SK-N-SH (cell line): ENCODE measurements at regions not wholly inside any gene's neighbourhood (a gene's known extent, or its start where the extent isn't known, plus 50 kb on each side); places are given as distances from the start of the nearest gene placed in this dataset.

Experiments used
- CTCF ChIA-PET: fragments of 300-600, 350-600 bp; formaldehyde crosslinking; extraction: SDS; loops from one replicate; lab custom pipeline; 2021; lab: Yijun Ruan, JAX
- POLR2A ChIA-PET: fragments of 350-600 bp; sonication (Branson Sonifier 250); formaldehyde crosslinking; extraction: SDS; loops from one replicate; lab custom pipeline; 2020; ENCODE audit warnings: antibody characterized with exemption, inconsistent platforms; lab: Yijun Ruan, JAX
- DNase-seq: peaks from one replicate; pipeline ENCODE4 v3.0.0; 2012
- H2AFZ ChIP-seq: fragments of 200-600 bp; sonication (generic); 2 replicates; pipeline ENCODE4 v1.8.1; 2016; ENCODE audit warnings: antibody characterized with exemption, mild to moderate bottlenecking, low read depth
- H3F3A ChIP-seq: fragments of 200-600 bp; sonication (generic); replicated peaks from 2 replicates; pipeline ENCODE3; 2016; ENCODE audit warnings: antibody characterized with exemption, mild to moderate bottlenecking; ENCODE audit not compliant: insufficient read depth
- H3K27ac ChIP-seq, 2 experiments: fragments of 200-500 bp in 1 of 2; fragments of 200-600 bp in 1 of 2; sonication (Bioruptor generic) in 1 of 2; sonication (generic), shearing (Covaris generic) in 1 of 2; 2 replicates each; pipeline versions ENCODE4 v1.5.1 to v1.6.1; 2014 to 2016; ENCODE audit warnings: low read depth in 2 of 2, inconsistent platforms in 1 of 2, low read length in 1 of 2, mild to moderate bottlenecking in 1 of 2, mixed read lengths in 1 of 2
- H3K27me3 ChIP-seq: fragments of 200-600 bp; sonication (generic), shearing (Covaris generic); 2 replicates; pipeline ENCODE4 v1.6.1; 2016; ENCODE audit warnings: mixed run types; ENCODE audit not compliant: insufficient read depth
- H3K36me3 ChIP-seq, 2 experiments: fragments of 200-500 bp in 1 of 2; fragments of 200-600 bp in 1 of 2; sonication (Bioruptor generic) in 1 of 2; sonication (generic) in 1 of 2; replicated peaks in 1 of 2; 2 replicates each; pipeline versions ENCODE3 to v1.5.1; 2014 to 2016; ENCODE audit warnings: low read length in 1 of 2, mild to moderate bottlenecking in 1 of 2; ENCODE audit not compliant: insufficient read depth in 2 of 2, control insufficient read depth in 1 of 2
- H3K4me1 ChIP-seq, 2 experiments: fragments of 200-500 bp in 1 of 2; fragments of 200-600 bp in 1 of 2; sonication (Bioruptor generic) in 1 of 2; sonication (generic), shearing (Covaris generic) in 1 of 2; 2 replicates each; pipeline versions ENCODE4 v1.5.1 to v1.6.1; 2014 to 2016; ENCODE audit warnings: low read depth in 1 of 2, low read length in 1 of 2, mixed run types in 1 of 2; ENCODE audit not compliant: insufficient read depth in 2 of 2, control insufficient read depth in 1 of 2
- H3K4me2 ChIP-seq: fragments of 200-600 bp; sonication (generic), shearing (Covaris generic); 2 replicates; pipeline ENCODE4 v1.6.1; 2017; ENCODE audit warnings: mixed run types
- H3K4me3 ChIP-seq, 2 experiments: fragments of 200-500 bp in 1 of 2; fragments of 200-600 bp in 1 of 2; sonication (Bioruptor generic) in 1 of 2; sonication (generic), shearing (Covaris generic) in 1 of 2; 2 replicates each; pipeline versions ENCODE4 v1.5.1 to v1.8.1; 2014 to 2016; ENCODE audit warnings: low read depth in 2 of 2, inconsistent platforms in 1 of 2, low read length in 1 of 2, mild to moderate bottlenecking in 1 of 2, mixed read lengths in 1 of 2, moderate library complexity in 1 of 2
- H3K79me2 ChIP-seq: fragments of 200-600 bp; sonication (generic); 2 replicates; pipeline ENCODE4 v1.8.1; 2017; ENCODE audit warnings: mild to moderate bottlenecking; ENCODE audit not compliant: insufficient read depth
- H3K9ac ChIP-seq: fragments of 200-600 bp; sonication (generic); 2 replicates; pipeline ENCODE4 v1.6.1; 2017; ENCODE audit warnings: mixed run types
- H3K9me2 ChIP-seq: fragments of 200-600 bp; sonication (generic); 2 replicates; pipeline ENCODE4 v1.6.1; 2017; ENCODE audit warnings: mixed run types
- H3K9me3 ChIP-seq: fragments of 200-600 bp; sonication (generic); 2 replicates; pipeline ENCODE4 v1.6.1; 2017; ENCODE audit warnings: mixed run types, mild to moderate bottlenecking, moderate library complexity
- H4K20me1 ChIP-seq: fragments of 200-600 bp; sonication (generic); 2 replicates; pipeline ENCODE4 v1.6.1; 2017; ENCODE audit warnings: mild to moderate bottlenecking, mixed run types; ENCODE audit not compliant: insufficient read depth
- EP300 ChIP-seq, 2 experiments: IDR thresholded peaks; 2 replicates each; pipeline versions ENCODE4 v1.4.0 to v1.6.1; 2012; ENCODE audit warnings: borderline replicate concordance in 1 of 2, low read depth in 1 of 2, low read length in 1 of 2
- EZH2phosphoT487 ChIP-seq: fragments of 200-600 bp; sonication (generic); IDR thresholded peaks from 2 replicates; pipeline ENCODE4 v1.6.1; 2017; ENCODE audit warnings: low read depth, mixed run types, mild to moderate bottlenecking, antibody characterized with exemption, moderate library complexity, borderline replicate concordance
- FOSL2 ChIP-seq: IDR thresholded peaks from 2 replicates; pipeline ENCODE4 v1.4.0; 2012; ENCODE audit warnings: low read depth, mild to moderate bottlenecking, moderate library complexity, borderline replicate concordance
- FOXJ3 ChIP-seq: sonication (generic); formaldehyde crosslinking; IDR thresholded peaks from 2 replicates; pipeline ENCODE4 v1.5.1; 2020; ENCODE audit warnings: mild to moderate bottlenecking, missing genetic modification reagents
- FOXM1 ChIP-seq: IDR thresholded peaks from 2 replicates; pipeline ENCODE4 v1.4.0; 2012; ENCODE audit warnings: low read depth, mild to moderate bottlenecking
- GABPA ChIP-seq: IDR thresholded peaks from 2 replicates; pipeline ENCODE4 v1.4.0; 2012; ENCODE audit warnings: low read depth, mild to moderate bottlenecking
- RFX5 ChIP-seq: IDR thresholded peaks from 2 replicates; pipeline ENCODE4 v1.6.1; 2012; ENCODE audit warnings: mild to moderate bottlenecking, improper control_type of control experiment, low read length
- RXRA ChIP-seq: IDR thresholded peaks from 2 replicates; pipeline ENCODE4 v1.4.0; 2012; ENCODE audit warnings: low read depth, mild to moderate bottlenecking, borderline replicate concordance
- SIN3A ChIP-seq: IDR thresholded peaks from 2 replicates; pipeline ENCODE4 v1.6.1; 2012; ENCODE audit warnings: low read depth, mild to moderate bottlenecking, low read length, moderate library complexity, borderline replicate concordance
- TAF1 ChIP-seq: IDR thresholded peaks from 2 replicates; pipeline ENCODE4 v1.6.1; 2012; ENCODE audit warnings: low read depth, mild to moderate bottlenecking, low read length, moderate library complexity, borderline replicate concordance
- TCF12 ChIP-seq: IDR thresholded peaks from 2 replicates; pipeline ENCODE4 v1.4.0; 2012
- WGBS: methylation state at CpG from one replicate; pipeline ENCODE4 v1.1.6; 2017; ENCODE audit warnings: low lambda C conversion rate; 5-methylcytosine and 5-hydroxymethylcytosine counted together
- TF ChIP-seq, protein P1 (sequence below): IDR thresholded peaks from 2 replicates; pipeline ENCODE4; 2012
- TF ChIP-seq, protein P2 (sequence below): IDR thresholded peaks from 2 replicates; pipeline ENCODE4 v1.4.0; 2012; ENCODE audit warnings: low read depth
- TF ChIP-seq, protein P3 (sequence below): fragments of 150-350 bp; IDR thresholded peaks from 2 replicates; pipeline ENCODE4 v1.6.1; 2017; ENCODE audit warnings: antibody characterized with exemption, low read length, low read depth, borderline replicate concordance
- TF ChIP-seq, protein P4 (sequence below): IDR thresholded peaks from 2 replicates; pipeline ENCODE4 v1.6.1; 2012; ENCODE audit warnings: mild to moderate bottlenecking, low read depth, low read length, moderate library complexity
- TF ChIP-seq, protein P5 (sequence below): IDR thresholded peaks from 2 replicates; pipeline ENCODE4 v1.4.0; 2012; ENCODE audit warnings: low read depth, borderline replicate concordance

DNA sequence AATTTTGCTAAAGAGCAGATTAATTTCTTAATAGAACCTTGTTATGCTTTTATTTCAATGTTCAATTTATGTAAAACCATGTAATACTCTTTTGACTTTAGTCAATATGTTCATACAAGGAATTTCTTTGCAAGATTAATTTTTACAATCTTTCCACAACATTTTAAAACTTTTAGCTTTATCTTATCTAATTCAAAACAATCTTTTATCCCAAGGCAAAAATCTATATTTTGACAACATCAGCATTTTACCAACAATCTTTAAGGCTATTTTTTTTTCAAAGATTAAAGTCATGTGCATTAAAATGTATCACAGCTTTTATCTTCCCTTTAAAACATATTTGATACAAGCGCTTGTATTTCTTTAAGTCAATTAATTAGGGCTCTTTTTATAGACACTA lies 914.7 kb downstream of the PLOD2 start:
- no peak for DNase-seq
- H3F3A ChIP-seq: no peaks in the 10 kb centered on the region
- no peak overlapping the region for H3K9ac ChIP-seq
- H3K4me2 ChIP-seq: no peak overlapping the region
- CTCF ChIA-PET: no interaction called here
- no peaks in the 10 kb centered on the region for H3K9me2 ChIP-seq
- H3K27me3 ChIP-seq: no peaks in the 10 kb centered on the region
- H4K20me1 ChIP-seq: no peaks in the 10 kb centered on the region
- TF ChIP-seq TCF12: no peak
- TF ChIP-seq, protein P1, sequence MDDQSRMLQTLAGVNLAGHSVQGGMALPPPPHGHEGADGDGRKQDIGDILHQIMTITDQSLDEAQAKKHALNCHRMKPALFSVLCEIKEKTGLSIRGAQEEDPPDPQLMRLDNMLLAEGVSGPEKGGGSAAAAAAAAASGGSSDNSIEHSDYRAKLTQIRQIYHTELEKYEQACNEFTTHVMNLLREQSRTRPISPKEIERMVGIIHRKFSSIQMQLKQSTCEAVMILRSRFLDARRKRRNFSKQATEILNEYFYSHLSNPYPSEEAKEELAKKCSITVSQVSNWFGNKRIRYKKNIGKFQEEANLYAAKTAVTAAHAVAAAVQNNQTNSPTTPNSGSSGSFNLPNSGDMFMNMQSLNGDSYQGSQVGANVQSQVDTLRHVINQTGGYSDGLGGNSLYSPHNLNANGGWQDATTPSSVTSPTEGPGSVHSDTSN: no peak
- TF ChIP-seq RFX5: no peak
- TF ChIP-seq, protein P2, sequence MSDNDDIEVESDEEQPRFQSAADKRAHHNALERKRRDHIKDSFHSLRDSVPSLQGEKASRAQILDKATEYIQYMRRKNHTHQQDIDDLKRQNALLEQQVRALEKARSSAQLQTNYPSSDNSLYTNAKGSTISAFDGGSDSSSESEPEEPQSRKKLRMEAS: no peak
- TF ChIP-seq, protein P3, sequence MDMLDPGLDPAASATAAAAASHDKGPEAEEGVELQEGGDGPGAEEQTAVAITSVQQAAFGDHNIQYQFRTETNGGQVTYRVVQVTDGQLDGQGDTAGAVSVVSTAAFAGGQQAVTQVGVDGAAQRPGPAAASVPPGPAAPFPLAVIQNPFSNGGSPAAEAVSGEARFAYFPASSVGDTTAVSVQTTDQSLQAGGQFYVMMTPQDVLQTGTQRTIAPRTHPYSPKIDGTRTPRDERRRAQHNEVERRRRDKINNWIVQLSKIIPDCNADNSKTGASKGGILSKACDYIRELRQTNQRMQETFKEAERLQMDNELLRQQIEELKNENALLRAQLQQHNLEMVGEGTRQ: no peak
- TF ChIP-seq FOSL2: no peak
- TF ChIP-seq, protein P4, sequence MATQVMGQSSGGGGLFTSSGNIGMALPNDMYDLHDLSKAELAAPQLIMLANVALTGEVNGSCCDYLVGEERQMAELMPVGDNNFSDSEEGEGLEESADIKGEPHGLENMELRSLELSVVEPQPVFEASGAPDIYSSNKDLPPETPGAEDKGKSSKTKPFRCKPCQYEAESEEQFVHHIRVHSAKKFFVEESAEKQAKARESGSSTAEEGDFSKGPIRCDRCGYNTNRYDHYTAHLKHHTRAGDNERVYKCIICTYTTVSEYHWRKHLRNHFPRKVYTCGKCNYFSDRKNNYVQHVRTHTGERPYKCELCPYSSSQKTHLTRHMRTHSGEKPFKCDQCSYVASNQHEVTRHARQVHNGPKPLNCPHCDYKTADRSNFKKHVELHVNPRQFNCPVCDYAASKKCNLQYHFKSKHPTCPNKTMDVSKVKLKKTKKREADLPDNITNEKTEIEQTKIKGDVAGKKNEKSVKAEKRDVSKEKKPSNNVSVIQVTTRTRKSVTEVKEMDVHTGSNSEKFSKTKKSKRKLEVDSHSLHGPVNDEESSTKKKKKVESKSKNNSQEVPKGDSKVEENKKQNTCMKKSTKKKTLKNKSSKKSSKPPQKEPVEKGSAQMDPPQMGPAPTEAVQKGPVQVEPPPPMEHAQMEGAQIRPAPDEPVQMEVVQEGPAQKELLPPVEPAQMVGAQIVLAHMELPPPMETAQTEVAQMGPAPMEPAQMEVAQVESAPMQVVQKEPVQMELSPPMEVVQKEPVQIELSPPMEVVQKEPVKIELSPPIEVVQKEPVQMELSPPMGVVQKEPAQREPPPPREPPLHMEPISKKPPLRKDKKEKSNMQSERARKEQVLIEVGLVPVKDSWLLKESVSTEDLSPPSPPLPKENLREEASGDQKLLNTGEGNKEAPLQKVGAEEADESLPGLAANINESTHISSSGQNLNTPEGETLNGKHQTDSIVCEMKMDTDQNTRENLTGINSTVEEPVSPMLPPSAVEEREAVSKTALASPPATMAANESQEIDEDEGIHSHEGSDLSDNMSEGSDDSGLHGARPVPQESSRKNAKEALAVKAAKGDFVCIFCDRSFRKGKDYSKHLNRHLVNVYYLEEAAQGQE: no peak
- no peak for TF ChIP-seq RXRA
- TF ChIP-seq EZH2phosphoT487: no peak
- TF ChIP-seq FOXJ3 (CRISPR knock-in tag): no peak
- no peak for TF ChIP-seq EP300 (IDR thresholded peaks at IDR 0.05; ENCODE audit: borderline replicate concordance in 1 of 2, low read depth in 1 of 2, low read length in 1 of 2)
- no peak for TF ChIP-seq SIN3A
- no peak for TF ChIP-seq GABPA
- no peak for TF ChIP-seq FOXM1
- TF ChIP-seq, protein P5, sequence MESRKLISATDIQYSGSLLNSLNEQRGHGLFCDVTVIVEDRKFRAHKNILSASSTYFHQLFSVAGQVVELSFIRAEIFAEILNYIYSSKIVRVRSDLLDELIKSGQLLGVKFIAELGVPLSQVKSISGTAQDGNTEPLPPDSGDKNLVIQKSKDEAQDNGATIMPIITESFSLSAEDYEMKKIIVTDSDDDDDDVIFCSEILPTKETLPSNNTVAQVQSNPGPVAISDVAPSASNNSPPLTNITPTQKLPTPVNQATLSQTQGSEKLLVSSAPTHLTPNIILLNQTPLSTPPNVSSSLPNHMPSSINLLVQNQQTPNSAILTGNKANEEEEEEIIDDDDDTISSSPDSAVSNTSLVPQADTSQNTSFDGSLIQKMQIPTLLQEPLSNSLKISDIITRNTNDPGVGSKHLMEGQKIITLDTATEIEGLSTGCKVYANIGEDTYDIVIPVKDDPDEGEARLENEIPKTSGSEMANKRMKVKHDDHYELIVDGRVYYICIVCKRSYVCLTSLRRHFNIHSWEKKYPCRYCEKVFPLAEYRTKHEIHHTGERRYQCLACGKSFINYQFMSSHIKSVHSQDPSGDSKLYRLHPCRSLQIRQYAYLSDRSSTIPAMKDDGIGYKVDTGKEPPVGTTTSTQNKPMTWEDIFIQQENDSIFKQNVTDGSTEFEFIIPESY: no peak
- no peak for TF ChIP-seq TAF1
- H3K4me3 ChIP-seq: no peak overlapping the region
- no peaks in the 10 kb centered on the region for H3K79me2 ChIP-seq
- H3K4me1 ChIP-seq: no peaks in the 10 kb centered on the region
- no peak overlapping the region for H3K27ac ChIP-seq
- POLR2A ChIA-PET: no interaction called here
- H3K9me3 ChIP-seq: no peaks in the 10 kb centered on the region
- 0% methylated on average over 1 of the region's 1 CpG for WGBS
- no peaks in the 10 kb centered on the region for H3K36me3 ChIP-seq
- no peak overlapping the region for H2AFZ ChIP-seq
